ENCODE measurements at regions not wholly inside any gene's neighbourhood (a gene's known extent, or its start where the extent isn't known, plus 50 kb on each side); places are given as distances from the start of the nearest gene placed in this dataset.
A peak's percentile ranks its signal among the peaks of the same experiment; 100 is the strongest.

GRCh38 chr7:82542665-82543064, 99.1 kb upstream of the CACNA2D1 start (continued):
- TF ChIP-seq MYC (IDR thresholded peaks at IDR 0.05; ENCODE audit: borderline replicate concordance, low read length) (no peak), NPAS2 (CRISPR knock-in tag; IDR thresholded peaks at IDR 0.05; ENCODE audit: borderline replicate concordance) (no peak)

- Histone ChIP-seq H3K9me3 (peaks cover 5% of the 10 kb centered on the region; the same call in 1 of the 3 replicates), H3K4me3 (no peak overlapping the region), H3K4me1 (no peaks in the 10 kb centered on the region), H3K27ac (no peak overlapping the region), H3K4me2 (no peak overlapping the region)
- ChIA-PET CTCF (no interaction called here), POLR2A (no interaction called here)
- no peak for FAIRE-seq
- ATAC-seq, result no peak
- TF ChIP-seq ZSCAN20 (CRISPR knock-in tag; IDR thresholded peaks at IDR 0.05), result no peak
- TF ChIP-seq NPAS2 (CRISPR knock-in tag; IDR thresholded peaks at IDR 0.05; ENCODE audit: borderline replicate concordance), result no peak
- TF ChIP-seq, protein P1, sequence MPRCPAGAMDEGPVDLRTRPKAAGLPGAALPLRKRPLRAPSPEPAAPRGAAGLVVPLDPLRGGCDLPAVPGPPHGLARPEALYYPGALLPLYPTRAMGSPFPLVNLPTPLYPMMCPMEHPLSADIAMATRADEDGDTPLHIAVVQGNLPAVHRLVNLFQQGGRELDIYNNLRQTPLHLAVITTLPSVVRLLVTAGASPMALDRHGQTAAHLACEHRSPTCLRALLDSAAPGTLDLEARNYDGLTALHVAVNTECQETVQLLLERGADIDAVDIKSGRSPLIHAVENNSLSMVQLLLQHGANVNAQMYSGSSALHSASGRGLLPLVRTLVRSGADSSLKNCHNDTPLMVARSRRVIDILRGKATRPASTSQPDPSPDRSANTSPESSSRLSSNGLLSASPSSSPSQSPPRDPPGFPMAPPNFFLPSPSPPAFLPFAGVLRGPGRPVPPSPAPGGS (IDR thresholded peaks at IDR 0.05), result no peak
- no peak for TF ChIP-seq CTCF (IDR thresholded peaks at IDR 0.05)
- TF ChIP-seq PHF8 (IDR thresholded peaks at IDR 0.05; ENCODE audit: borderline replicate concordance, low read depth), result no peak
- TF ChIP-seq HOXA7 (CRISPR knock-in tag; IDR thresholded peaks at IDR 0.05), result no peak
- TF ChIP-seq RARB (CRISPR knock-in tag; IDR thresholded peaks at IDR 0.05), result no peak
- no peak for TF ChIP-seq BHLHE40 (IDR thresholded peaks at IDR 0.05; ENCODE audit: low read depth, low read length)
- TF ChIP-seq KDM5A (IDR thresholded peaks at IDR 0.05), result no peak
- TF ChIP-seq ZFP36 (IDR thresholded peaks at IDR 0.05; ENCODE audit: borderline replicate concordance, partially characterized antibody), result no peak
- no peak for TF ChIP-seq USF2 (IDR thresholded peaks at IDR 0.05)
- no peak for DNase-seq (ENCODE audit: low read depth in 1 of 2, low spot score in 1 of 2)
- 82% methylated on average over 6 of the region's 6 CpGs for WGBS (ENCODE audit: missing lambda C conversion rate)
Observed at GRCh38 chr7:82539969-82540368, 96.4 kb upstream of the CACNA2D1 start.

DNA sequence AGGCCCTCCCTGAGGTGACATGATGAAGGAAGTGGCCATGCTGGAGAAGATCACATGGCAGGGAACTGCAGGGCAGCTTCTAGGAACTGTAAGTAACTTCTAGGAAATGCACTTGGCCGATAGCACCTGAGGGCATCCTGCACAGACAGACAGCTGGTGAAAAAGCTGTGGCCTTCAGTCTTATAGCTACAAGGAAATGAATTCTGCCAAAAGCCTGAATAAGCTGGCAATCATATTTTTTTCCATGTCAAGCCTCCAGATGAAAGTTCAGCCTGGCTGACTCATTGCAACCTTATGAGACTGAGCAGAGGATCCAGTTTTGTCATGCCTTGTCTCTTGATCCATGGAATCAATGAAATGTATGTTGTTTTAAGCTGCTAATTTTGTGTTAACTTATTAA, 91.1 kb upstream of the CACNA2D1 start:
- Histone ChIP-seq H3K9me3 (peaks cover 5% of the 10 kb centered on the region; the same call in 1 of the 3 replicates), H3K27ac (no peak overlapping the region), H3K4me1 (no peaks in the 10 kb centered on the region), H3K4me3 (no peak overlapping the region), H3K4me2 (no peak overlapping the region)
- ChIA-PET CTCF (no interaction called here), POLR2A (no interaction called here)
- TF ChIP-seq NPAS2 (CRISPR knock-in tag; IDR thresholded peaks at IDR 0.05; ENCODE audit: borderline replicate concordance) (no peak), SMC3 (IDR thresholded peaks at IDR 0.05) (no peak), FOXS1 (CRISPR knock-in tag; IDR thresholded peaks at IDR 0.05) (no peak), POLR2AphosphoS2 (conservative IDR thresholded peaks at IDR 0.05; ENCODE audit: low read length) (no peak), EP300 (IDR thresholded peaks at IDR 0.05) (no peak)
- DNase-seq (ENCODE audit: low read depth in 1 of 2, low spot score in 1 of 2) (peak in 1 of 2 experiments; percentile 36), FAIRE-seq (no peak), ATAC-seq (peak in 1 of 2 experiments; percentile 34; a peak in 1 of 6 replicates)
- 62% methylated on average over 1 of the region's 1 CpG for WGBS (ENCODE audit: missing lambda C conversion rate)

DNA sequence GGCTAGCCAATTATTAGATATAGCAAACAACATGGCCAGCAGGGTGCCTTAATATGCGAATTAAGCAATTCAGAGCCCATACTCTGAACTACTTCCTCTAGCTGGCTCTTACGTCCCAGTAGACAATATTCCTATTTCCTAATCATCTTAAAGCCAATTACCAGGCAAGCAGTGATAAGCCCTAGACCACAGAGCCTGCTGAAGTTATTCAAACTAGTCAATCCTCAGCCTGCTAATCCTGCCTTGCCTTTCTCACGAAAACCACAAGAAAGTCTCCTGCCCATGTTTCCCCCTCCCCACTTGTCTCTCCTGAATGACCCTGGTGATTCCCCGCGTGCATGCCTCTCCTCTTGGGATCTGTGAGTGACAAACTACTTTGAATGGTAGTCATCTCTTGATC, 86.8 kb upstream of the CACNA2D1 start:
- CTCF ChIA-PET, result no interaction called here
- WGBS (ENCODE audit: missing lambda C conversion rate), result 79% methylated on average over 5 of the region's 5 CpGs
- POLR2A ChIA-PET, result no interaction called here
- no peak overlapping the region for H3K4me2 ChIP-seq
- H3K27ac ChIP-seq, result no peak overlapping the region
- H3K9me3 ChIP-seq, result no peaks in the 10 kb centered on the region
- DNase-seq (ENCODE audit: low read depth in 1 of 2, low spot score in 1 of 2) (no peak), ATAC-seq (no peak), FAIRE-seq (no peak)
- no peak overlapping the region for H3K4me3 ChIP-seq
- H3K4me1 ChIP-seq, result no peaks in the 10 kb centered on the region
- TF ChIP-seq RAD21 (conservative IDR thresholded peaks at IDR 0.05 in 1 of 2, IDR thresholded peaks at IDR 0.05 in 1 of 2) (no peak), BHLHE40 (IDR thresholded peaks at IDR 0.05; ENCODE audit: low read depth, low read length) (no peak), PBX3 (IDR thresholded peaks at IDR 0.05) (no peak), HES2 (IDR thresholded peaks at IDR 0.05) (no peak), CTCF (IDR thresholded peaks at IDR 0.05) (no peak), HDAC2 (IDR thresholded peaks at IDR 0.05) (no peak), ESRRA (IDR thresholded peaks at IDR 0.05; ENCODE audit: borderline replicate concordance, low read length) (no peak), JUN (IDR thresholded peaks at IDR 0.05) (no peak), ZSCAN20 (CRISPR knock-in tag; IDR thresholded peaks at IDR 0.05) (no peak), GATA3 (IDR thresholded peaks at IDR 0.05; ENCODE audit: borderline replicate concordance) (no peak)

All from A549 (cell line).